GM18502 (cell line): ENCODE measurements at regions not wholly inside any gene's neighbourhood (a gene's known extent, or its start where the extent isn't known, plus 50 kb on each side); places are given as distances from the start of the nearest gene placed in this dataset.
"Not testable (repeated sequence)": the region's sequence is repeated elsewhere in the genome, so short reads cannot be mapped to it uniquely, and the experiment has no call there.

ENCODE experiments used
- ATAC-seq: cut with Tn5 transposase; IDR thresholded peaks from one replicate; pipeline ENCODE4 v1.9.1; 2021; ENCODE audit warnings: mild to moderate bottlenecking; ENCODE audit not compliant: unreplicated experiment, poor library complexity

GRCh38 chr6:168819546-168819945 lies 378.6 kb downstream of the SMOC2 start:
- no peak for ATAC-seq

GRCh38 chr6:168817558-168818159 lies 376.7 kb downstream of the SMOC2 start:
- no peak for ATAC-seq

- ATAC-seq = no peak
Observed at GRCh38 chr6:168815229-168815628, 374.2 kb downstream of the SMOC2 start.

GRCh38 chr6:168808232-168808631 lies 367.2 kb downstream of the SMOC2 start:
- ATAC-seq = no peak

- ATAC-seq = no peak
Observed at GRCh38 chr6:168804331-168804730, 363.3 kb downstream of the SMOC2 start.

GRCh38 chr6:168803874-168804273 lies 362.9 kb downstream of the SMOC2 start:
- no peak for ATAC-seq

GRCh38 chr6:168799067-168799466 lies 358.1 kb downstream of the SMOC2 start:
- ATAC-seq = no peak

- ATAC-seq = no peak
Observed at GRCh38 chr6:168796106-168796505, 355.1 kb downstream of the SMOC2 start.

GRCh38 chr6:168795611-168796010 lies 354.6 kb downstream of the SMOC2 start:
- ATAC-seq = not testable (repeated sequence)

GRCh38 chr6:168794491-168794890 lies 353.5 kb downstream of the SMOC2 start:
- ATAC-seq = no peak

GRCh38 chr6:168793649-168794048 lies 352.7 kb downstream of the SMOC2 start:
- no peak for ATAC-seq

GRCh38 chr6:168791917-168792316 lies 350.9 kb downstream of the SMOC2 start:
- no peak for ATAC-seq

GRCh38 chr6:168789699-168790098 lies 348.7 kb downstream of the SMOC2 start:
- ATAC-seq = no peak

- no peak for ATAC-seq
Observed at GRCh38 chr6:168785720-168786511, 344.9 kb downstream of the SMOC2 start.

- no peak for ATAC-seq
Observed at GRCh38 chr6:168784426-168784825, 343.4 kb downstream of the SMOC2 start.

GRCh38 chr6:168783720-168784119 lies 342.7 kb downstream of the SMOC2 start:
- ATAC-seq = no peak

- no peak for ATAC-seq
Observed at GRCh38 chr6:168782187-168782751, 341.3 kb downstream of the SMOC2 start.

- ATAC-seq = no peak
Observed at GRCh38 chr6:168778201-168778600, 337.2 kb downstream of the SMOC2 start.

GRCh38 chr6:168774381-168774780 lies 333.4 kb downstream of the SMOC2 start:
- ATAC-seq = no peak

- no peak for ATAC-seq
Observed at GRCh38 chr6:168773788-168774187, 332.8 kb downstream of the SMOC2 start.

GRCh38 chr6:168765752-168766151 lies 324.8 kb downstream of the SMOC2 start:
- ATAC-seq = no peak
